ENCODE measurements at regions not wholly inside any gene's neighbourhood (a gene's known extent, or its start where the extent isn't known, plus 50 kb on each side); places are given as distances from the start of the nearest gene placed in this dataset.

DNA sequence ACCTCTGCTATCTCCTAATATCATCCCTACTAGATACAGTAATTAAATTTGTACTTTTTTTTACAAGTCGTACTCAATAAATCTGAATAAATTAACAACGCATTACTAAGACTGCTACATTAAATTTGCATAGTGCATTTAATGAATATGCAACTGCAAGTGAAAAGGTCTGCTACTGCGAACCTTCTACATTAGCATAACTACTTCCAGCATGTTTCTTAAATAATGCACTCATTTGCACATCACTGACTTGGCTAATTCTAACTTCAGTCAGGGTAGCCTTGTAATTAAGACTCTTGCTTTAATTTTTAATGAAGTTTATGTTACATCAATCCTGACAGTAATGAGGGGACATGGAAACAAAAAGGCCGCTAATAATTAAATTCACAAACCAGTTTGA, 98.9 kb upstream of the FOXB1 start:
- intact Hi-C loops (cut with micrococcal nuclease; ENCODE audit: unreplicated experiment), result no loop called here
- in situ Hi-C loops (cut with HindIII; ENCODE audit: extremely low pct_ligation_motif_present, low pct_unique_long_range_greater_than_20kb), result no loop called here
- DNase-seq (ENCODE audit: low spot score) (no peak), FAIRE-seq (no peak), ATAC-seq (no peak)
- Histone ChIP-seq H4K20me1 (ENCODE audit: insufficient read depth, low read length) (no peaks in the 10 kb centered on the region), H3K9me3 (ENCODE audit: low read length) (no peaks in the 10 kb centered on the region), H3K4me1 (ENCODE audit: insufficient read depth, low read length) (no peaks in the 10 kb centered on the region), H3K36me3 (replicated peaks in 1 of 2; ENCODE audit: control insufficient read depth in 1 of 2, insufficient read depth in 2 of 2, low read length in 2 of 2) (no peaks in the 10 kb centered on the region), H2AFZ (ENCODE audit: low read length) (no peak overlapping the region), H3K4me3 (replicated peaks in 1 of 3; ENCODE audit: insufficient read depth in 1 of 3, low read depth in 2 of 3, low read length in 3 of 3) (no peak overlapping the region), H3K4me2 (ENCODE audit: low read depth, low read length) (no peak overlapping the region), H3K79me2 (ENCODE audit: insufficient read depth, low read length) (no peaks in the 10 kb centered on the region), H3K27me3 (ENCODE audit: control insufficient read depth in 1 of 2, insufficient read depth in 2 of 2, low read length in 2 of 2) (no peaks in the 10 kb centered on the region; a peak in 2 of 5 replicates), H3K9ac (ENCODE audit: insufficient read depth, low read depth, low read length) (no peak overlapping the region), H3K27ac (ENCODE audit: extremely low read length, insufficient read depth, low read length) (no peak overlapping the region)
- no TSS peak for BruUV-seq (replicated peaks)
- ChIA-PET CTCF (ENCODE audit: low intra/inter-chr PET ratio, low total read pairs) (no interaction called here), POLR2A (no interaction called here)
- WGBS (ENCODE audit: low lambda C conversion rate), result 16% methylated on average over 4 of the region's 4 CpGs
- TF ChIP-seq ZNF780A (CRISPR knock-in tag; IDR thresholded peaks at IDR 0.05) (no peak), CBX1 (IDR thresholded peaks at IDR 0.05; ENCODE audit: low read depth) (no peak), TOPORS (CRISPR knock-in tag; IDR thresholded peaks at IDR 0.05) (no peak), MYNN (CRISPR knock-in tag; IDR thresholded peaks at IDR 0.05; ENCODE audit: low read depth) (no peak), SNAPC2 (CRISPR knock-in tag; IDR thresholded peaks at IDR 0.05) (no peak), ZNF7 (CRISPR knock-in tag; IDR thresholded peaks at IDR 0.05) (no peak), ZNF615 (CRISPR knock-in tag; IDR thresholded peaks at IDR 0.05; ENCODE audit: borderline replicate concordance) (no peak), RAD21 (CRISPR knock-in tag; IDR thresholded peaks at IDR 0.05) (no peak), ZSCAN31 (CRISPR knock-in tag; IDR thresholded peaks at IDR 0.05; ENCODE audit: low read depth) (no peak)
- TF ChIP-seq, protein P1, sequence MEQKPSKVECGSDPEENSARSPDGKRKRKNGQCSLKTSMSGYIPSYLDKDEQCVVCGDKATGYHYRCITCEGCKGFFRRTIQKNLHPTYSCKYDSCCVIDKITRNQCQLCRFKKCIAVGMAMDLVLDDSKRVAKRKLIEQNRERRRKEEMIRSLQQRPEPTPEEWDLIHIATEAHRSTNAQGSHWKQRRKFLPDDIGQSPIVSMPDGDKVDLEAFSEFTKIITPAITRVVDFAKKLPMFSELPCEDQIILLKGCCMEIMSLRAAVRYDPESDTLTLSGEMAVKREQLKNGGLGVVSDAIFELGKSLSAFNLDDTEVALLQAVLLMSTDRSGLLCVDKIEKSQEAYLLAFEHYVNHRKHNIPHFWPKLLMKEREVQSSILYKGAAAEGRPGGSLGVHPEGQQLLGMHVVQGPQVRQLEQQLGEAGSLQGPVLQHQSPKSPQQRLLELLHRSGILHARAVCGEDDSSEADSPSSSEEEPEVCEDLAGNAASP (CRISPR knock-in tag; IDR thresholded peaks at IDR 0.05; ENCODE audit: borderline replicate concordance), result no peak
